Cardiac muscle cell (in vitro differentiated cells and primary cell): ENCODE measurements at regions not wholly inside any gene's neighbourhood (a gene's known extent, or its start where the extent isn't known, plus 50 kb on each side); places are given as distances from the start of the nearest gene placed in this dataset.
A peak's percentile ranks its signal among the peaks of the same experiment; 100 is the strongest.

Experiments
- DNase-seq, 2 donors: peaks; one replicate each; pipeline versions ENCODE4 v3.0.0 to v3.0.0-alpha.2; 2010 to 2017; ENCODE audit warnings: low read depth in 1 of 2, low spot score in 1 of 2
- H3K27ac ChIP-seq: fragments of 200-600 bp; sonication (generic); 2 replicates; pipeline ENCODE4 v1.5.1; 2016
- H3K27me3 ChIP-seq: fragments of 200-600 bp; sonication (generic); 2 replicates; pipeline ENCODE4 v1.6.0; 2016; ENCODE audit warnings: control low read depth
- H3K36me3 ChIP-seq: fragments of 200-600 bp; sonication (generic); 2 replicates; pipeline ENCODE4 v1.5.1; 2016; ENCODE audit warnings: control low read depth
- H3K4me1 ChIP-seq: fragments of 200-600 bp; sonication (generic); 2 replicates; pipeline ENCODE4 v1.8.1; 2017; ENCODE audit warnings: low read depth, mild to moderate bottlenecking, mixed run types
- H3K4me3 ChIP-seq: fragments of 200-600 bp; sonication (generic); 2 replicates; pipeline ENCODE4 v1.5.1; 2016; ENCODE audit warnings: mild to moderate bottlenecking
- H3K9me3 ChIP-seq: fragments of 200-600 bp; sonication (generic); 2 replicates; pipeline ENCODE4 v1.5.1; 2017; ENCODE audit warnings: low read depth, mild to moderate bottlenecking, control low read depth
- CTCF ChIP-seq: IDR thresholded peaks from 2 replicates; pipeline ENCODE4 v1.5.1; 2012; ENCODE audit warnings: low read depth, mild to moderate bottlenecking, low read length

GRCh38 chr6:134468633-134469032 lies 150.7 kb upstream of the SGK1 start:
- Histone ChIP-seq H3K27ac (no peak overlapping the region), H3K9me3 (no peaks in the 10 kb centered on the region)

DNA sequence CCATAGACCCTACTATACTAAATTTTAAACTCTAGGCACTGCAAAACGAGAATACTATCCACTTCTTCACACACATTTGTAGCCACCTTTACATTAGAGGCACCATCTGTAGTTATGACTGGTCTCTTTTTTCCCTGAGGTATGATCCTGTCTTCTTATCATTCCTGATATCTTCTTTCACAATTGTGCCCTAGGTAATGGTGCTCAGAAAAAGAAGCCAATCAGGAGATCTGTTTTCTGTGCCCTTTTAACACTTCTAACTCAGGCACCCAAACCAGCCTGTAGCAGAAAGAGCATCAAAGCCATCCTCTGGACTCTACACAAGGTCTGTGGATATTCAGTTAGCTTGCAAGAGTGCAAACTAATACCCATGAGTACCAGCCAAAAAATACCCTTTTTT lies 149.7 kb upstream of the SGK1 start:
- no peaks in the 10 kb centered on the region for H3K27me3 ChIP-seq
- no peaks in the 10 kb centered on the region for H3K36me3 ChIP-seq
- peaks cover 9% of the 10 kb centered on the region for H3K4me1 ChIP-seq
- no peaks in the 10 kb centered on the region for H3K9me3 ChIP-seq
- no peak for DNase-seq
- H3K27ac ChIP-seq: no peak overlapping the region
- TF ChIP-seq CTCF: no peak
- no peak overlapping the region for H3K4me3 ChIP-seq

More at GRCh38 chr6:134468633-134469032, 150.7 kb upstream of the SGK1 start:
- no peak for TF ChIP-seq CTCF
- H3K4me1 ChIP-seq: peaks cover 9% of the 10 kb centered on the region
- H3K27me3 ChIP-seq: no peaks in the 10 kb centered on the region
- no peak overlapping the region for H3K4me3 ChIP-seq
- DNase-seq: no peak
- no peaks in the 10 kb centered on the region for H3K36me3 ChIP-seq

- no peaks in the 10 kb centered on the region for H3K9me3 ChIP-seq
- H3K4me3 ChIP-seq: no peak overlapping the region
- DNase-seq: no peak
- no peaks in the 10 kb centered on the region for H3K27me3 ChIP-seq
- H3K27ac ChIP-seq: no peak overlapping the region
- no peaks in the 10 kb centered on the region for H3K36me3 ChIP-seq
- TF ChIP-seq CTCF: no peak
- peaks cover 9% of the 10 kb centered on the region for H3K4me1 ChIP-seq
These were observed 149.0 kb upstream of the SGK1 start for GRCh38 chr6:134466771-134467525.

DNA sequence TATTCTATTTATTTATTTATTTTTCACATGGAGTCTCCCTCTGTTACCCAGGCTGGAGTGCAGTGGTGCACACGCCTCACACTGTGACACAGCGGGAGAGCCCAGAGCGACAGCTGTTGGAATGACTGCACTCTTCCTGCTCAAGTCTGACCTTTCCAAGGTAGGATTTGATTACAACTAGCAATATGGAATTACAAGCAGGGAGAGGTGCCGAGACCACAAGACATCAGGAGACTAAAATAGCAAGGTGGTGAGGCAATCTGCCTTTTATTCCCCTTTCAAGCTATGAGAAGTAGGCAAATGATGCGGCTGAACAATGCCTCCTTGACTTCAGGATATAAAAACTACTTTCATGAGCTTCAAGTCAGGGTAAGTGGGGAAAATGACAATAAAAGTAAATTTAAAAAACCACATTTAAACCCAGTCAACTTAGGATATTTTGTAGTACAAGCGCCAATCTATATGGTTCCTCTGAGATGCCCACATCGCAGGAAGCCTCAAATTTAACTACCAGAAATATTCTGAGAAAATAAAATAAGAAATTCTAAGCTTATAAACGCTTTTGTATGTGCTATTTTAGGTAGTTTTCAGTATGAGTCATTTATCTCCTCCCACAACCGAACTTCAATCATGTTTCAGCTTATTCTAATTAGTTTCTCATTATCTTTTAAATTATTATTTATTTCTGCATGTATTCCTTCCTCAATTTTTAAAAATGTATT lies 146.9 kb upstream of the SGK1 start:
- Histone ChIP-seq H3K4me3 (no peak overlapping the region), H3K27me3 (no peaks in the 10 kb centered on the region), H3K4me1 (peaks cover 7% of the 10 kb centered on the region), H3K36me3 (no peaks in the 10 kb centered on the region), H3K9me3 (no peaks in the 10 kb centered on the region), H3K27ac (no peak overlapping the region)
- TF ChIP-seq CTCF: no peak
- peak in 1 of 2 donors; percentile 31 for DNase-seq

GRCh38 chr6:134458857-134459657 lies 141.1 kb upstream of the SGK1 start:
- H3K27me3 ChIP-seq: no peaks in the 10 kb centered on the region
- DNase-seq: no peak
- no peaks in the 10 kb centered on the region for H3K4me1 ChIP-seq
- H3K27ac ChIP-seq: no peak overlapping the region
- no peaks in the 10 kb centered on the region for H3K9me3 ChIP-seq
- H3K36me3 ChIP-seq: no peaks in the 10 kb centered on the region
- no peak overlapping the region for H3K4me3 ChIP-seq
- no peak for TF ChIP-seq CTCF
